ENCODE measurements at regions not wholly inside any gene's neighbourhood (a gene's known extent, or its start where the extent isn't known, plus 50 kb on each side); places are given as distances from the start of the nearest gene placed in this dataset.

DNA sequence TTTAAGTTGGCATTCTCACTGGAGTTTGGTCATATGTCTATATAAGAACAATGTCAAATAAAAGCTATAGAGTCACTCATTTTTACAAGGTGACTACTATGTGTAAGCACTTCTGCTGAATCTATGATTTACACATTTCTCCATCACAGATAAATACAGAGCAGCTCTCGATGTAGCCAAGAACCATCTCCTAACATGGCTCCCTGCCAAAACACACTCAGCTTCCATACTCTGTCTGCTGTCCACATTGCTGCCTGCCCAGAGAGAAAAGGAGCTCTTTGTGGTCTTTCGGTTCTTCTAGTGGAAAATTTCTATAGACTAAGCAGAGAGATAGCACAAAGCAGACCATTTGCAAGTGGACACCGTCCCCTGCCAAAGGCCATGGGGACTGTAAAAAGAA is 190.9 kb upstream of the KLF12 start:
- DNase-seq (ENCODE audit: low spot score), result no peak

DNA sequence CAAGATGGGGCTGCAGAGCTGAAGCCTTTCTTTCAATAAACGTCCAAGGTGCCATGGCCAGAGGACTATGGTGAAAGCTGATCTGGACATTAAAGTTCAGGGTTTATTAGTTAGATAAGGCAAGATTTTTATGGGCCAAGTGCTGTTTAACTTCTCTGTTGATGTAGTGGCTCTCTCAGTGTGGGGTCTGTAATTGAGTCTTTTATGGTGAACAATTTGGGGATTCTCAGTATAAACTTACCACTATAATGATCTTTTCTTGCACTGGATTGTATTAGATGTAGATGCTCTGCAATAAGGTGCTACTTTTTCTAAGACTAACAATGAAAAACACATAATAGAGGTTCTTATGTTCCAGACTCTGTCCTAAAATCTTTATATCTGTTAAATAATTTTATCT is 190.1 kb upstream of the KLF12 start:
- no peak for TF ChIP-seq CTCF (IDR thresholded peaks at IDR 0.05; ENCODE audit: extremely low read depth, missing control alignments)
- no peak for DNase-seq (ENCODE audit: low spot score)

More for the DNA sequence above, 190.9 kb upstream of the KLF12 start:
- no peak for TF ChIP-seq CTCF (IDR thresholded peaks at IDR 0.05; ENCODE audit: extremely low read depth, missing control alignments)

DNA sequence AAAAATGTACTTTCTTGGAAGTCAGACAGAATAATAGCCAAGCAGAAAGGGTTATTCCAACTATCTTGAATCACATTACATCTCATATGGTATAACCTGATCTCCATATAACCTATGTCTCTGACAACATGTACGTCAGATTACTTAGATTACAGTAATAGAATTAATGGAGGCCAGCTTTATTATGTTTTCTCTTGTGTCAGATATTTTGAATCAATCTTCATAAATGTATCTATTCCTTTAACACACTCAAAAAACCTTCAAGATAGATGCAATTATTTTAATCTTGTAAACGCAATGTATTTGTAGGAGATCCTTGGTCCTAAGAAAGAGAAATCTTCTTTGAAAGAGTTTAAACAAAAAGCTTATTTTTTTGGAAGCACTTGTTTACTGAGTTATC is 188.4 kb upstream of the KLF12 start:
- no peak for DNase-seq (ENCODE audit: low spot score)
- TF ChIP-seq CTCF (IDR thresholded peaks at IDR 0.05; ENCODE audit: extremely low read depth, missing control alignments), result no peak

GRCh38 chr13:74320282-74320681 is 186.1 kb upstream of the KLF12 start:
- DNase-seq (ENCODE audit: low spot score), result no peak
- TF ChIP-seq CTCF (IDR thresholded peaks at IDR 0.05; ENCODE audit: extremely low read depth, missing control alignments), result no peak

DNA sequence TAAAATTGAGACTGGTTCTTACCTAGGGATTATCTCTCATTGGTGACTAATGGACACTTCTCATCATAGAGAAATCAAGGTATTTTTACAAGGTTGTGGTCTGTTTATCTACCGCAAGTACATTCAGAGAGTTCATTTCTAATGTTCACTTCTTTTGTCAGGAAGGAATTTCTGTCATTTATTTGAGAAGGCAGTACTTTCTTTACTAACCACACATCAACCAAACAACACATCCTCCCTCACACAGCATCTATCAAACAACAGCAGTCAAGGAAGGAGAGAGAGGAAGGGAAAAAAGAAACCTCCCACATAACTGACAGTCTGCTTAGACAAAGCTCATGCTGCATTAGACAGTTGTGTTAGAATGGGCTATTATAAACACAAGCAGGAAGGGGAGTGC is 182.3 kb upstream of the KLF12 start:
- DNase-seq (ENCODE audit: low spot score), result no peak
- TF ChIP-seq CTCF (IDR thresholded peaks at IDR 0.05; ENCODE audit: extremely low read depth, missing control alignments), result no peak

DNA sequence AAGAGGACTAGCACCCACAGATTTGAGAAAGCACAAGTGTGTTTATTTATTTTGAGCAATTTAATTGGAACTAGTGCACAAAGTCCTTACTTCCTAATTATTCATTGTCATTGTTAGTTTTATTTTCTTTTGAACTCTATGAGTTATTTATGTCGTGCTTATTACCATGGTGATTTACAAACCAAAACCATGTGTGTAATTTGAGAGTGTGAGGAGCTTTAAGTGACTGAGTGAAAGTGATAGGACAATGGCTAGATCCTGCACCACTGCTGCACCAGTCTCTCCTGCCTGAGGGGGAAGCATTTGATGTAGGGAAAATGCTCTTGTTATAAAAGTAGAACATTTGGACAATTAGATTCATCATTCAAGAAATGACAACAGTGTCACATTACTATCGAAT is 172.3 kb upstream of the KLF12 start:
- no peak for DNase-seq (ENCODE audit: low spot score)
- TF ChIP-seq CTCF (IDR thresholded peaks at IDR 0.05; ENCODE audit: extremely low read depth, missing control alignments), result no peak

DNA sequence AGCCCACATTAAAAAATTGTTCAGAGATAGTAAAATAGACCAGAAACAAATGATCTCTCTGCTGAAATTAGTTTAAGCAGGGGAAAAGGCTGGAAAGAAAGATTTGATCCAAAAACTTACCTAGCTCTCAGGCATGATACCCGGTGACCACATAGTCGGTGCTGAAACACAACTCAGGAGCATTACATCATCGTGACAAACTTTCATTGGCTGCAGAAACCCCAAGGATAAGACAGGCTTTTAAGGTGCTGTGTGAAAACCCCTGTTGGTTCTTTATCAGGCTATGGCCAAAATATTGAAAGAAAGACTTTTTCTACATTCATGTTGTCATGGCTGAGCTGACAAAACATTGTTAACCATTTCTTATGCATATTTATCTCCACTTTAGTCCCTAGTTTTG is 171.7 kb upstream of the KLF12 start:
- no peak for TF ChIP-seq CTCF (IDR thresholded peaks at IDR 0.05; ENCODE audit: extremely low read depth, missing control alignments)
- no peak for DNase-seq (ENCODE audit: low spot score)
